22Rv1 (cell line): ENCODE measurements at regions not wholly inside any gene's neighbourhood (a gene's known extent, or its start where the extent isn't known, plus 50 kb on each side); places are given as distances from the start of the nearest gene placed in this dataset.

ENCODE experiments used
- H3K27ac ChIP-seq: fragments of 450-650 bp; 2 replicates; pipeline ENCODE4 v1.5.1; 2017
- CTCF ChIP-seq: fragments of 450-650 bp; IDR thresholded peaks from 2 replicates; pipeline ENCODE4 v1.5.1; 2017; ENCODE audit warnings: mild to moderate bottlenecking
- ZFX ChIP-seq: fragments of 450-650 bp; IDR thresholded peaks from 2 replicates; pipeline ENCODE4 v1.6.1; 2017; ENCODE audit warnings: antibody characterized with exemption, borderline replicate concordance

- H3K27ac ChIP-seq: no peak overlapping the region
- TF ChIP-seq CTCF: 0 out of 2 replicates have a peak, but pooled peaks have one; percentile 22
- TF ChIP-seq ZFX: no peak
These were observed 463.9 kb upstream of the PCDH7 start for GRCh38 chr4:30256116-30256832.

- no peak overlapping the region for H3K27ac ChIP-seq
- TF ChIP-seq CTCF (no peak), ZFX (no peak)
These were observed 461.2 kb upstream of the PCDH7 start for GRCh38 chr4:30258949-30259348.

GRCh38 chr4:30262379-30262778 is 457.8 kb upstream of the PCDH7 start:
- H3K27ac ChIP-seq: no peak overlapping the region
- TF ChIP-seq CTCF: no peak
- no peak for TF ChIP-seq ZFX

- TF ChIP-seq ZFX (no peak), CTCF (no peak)
- H3K27ac ChIP-seq: no peak overlapping the region
These were observed 455.7 kb upstream of the PCDH7 start for GRCh38 chr4:30264465-30264864.

- H3K27ac ChIP-seq: no peak overlapping the region
- TF ChIP-seq CTCF: no peak
- no peak for TF ChIP-seq ZFX
These were observed 454.5 kb upstream of the PCDH7 start for GRCh38 chr4:30265716-30266115.

- H3K27ac ChIP-seq: no peak overlapping the region
- TF ChIP-seq CTCF: no peak
- no peak for TF ChIP-seq ZFX
These were observed 451.8 kb upstream of the PCDH7 start for GRCh38 chr4:30268370-30268769.

- no peak for TF ChIP-seq ZFX
- peak; percentile 59 for TF ChIP-seq CTCF
- no peak overlapping the region for H3K27ac ChIP-seq
These were observed 450.3 kb upstream of the PCDH7 start for GRCh38 chr4:30269850-30270249.
